ENCODE measurements at regions not wholly inside any gene's neighbourhood (a gene's known extent, or its start where the extent isn't known, plus 50 kb on each side); places are given as distances from the start of the nearest gene placed in this dataset.
A peak's percentile ranks its signal among the peaks of the same experiment; 100 is the strongest.

DNA sequence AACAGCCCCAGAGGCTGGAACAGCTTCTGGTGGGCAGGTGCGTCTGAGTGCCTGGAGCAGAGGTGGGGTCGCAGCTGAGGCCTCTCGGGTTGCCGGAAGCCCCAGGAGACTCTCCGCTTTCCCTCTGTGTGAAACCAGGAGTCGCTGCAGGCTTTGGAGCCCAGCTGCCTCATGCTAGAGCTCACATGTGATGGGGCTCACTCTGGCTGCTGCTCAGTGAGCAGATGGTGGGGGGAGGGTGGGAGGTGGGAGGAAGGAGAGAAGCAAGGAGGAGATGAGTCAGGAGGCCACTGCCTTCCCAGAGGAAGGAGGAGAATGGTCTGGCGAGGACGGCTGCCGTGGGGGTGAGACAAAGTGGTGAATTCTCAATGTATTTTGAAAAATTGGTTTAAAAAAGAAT, 290.1 kb upstream of the CHRNA7 start:
- no peaks in the 10 kb centered on the region for H3K27me3 ChIP-seq (ENCODE audit: control insufficient read depth, insufficient read depth, low read length)
- FAIRE-seq, result no peak
- H3K36me3 ChIP-seq (ENCODE audit: control insufficient read depth, insufficient read depth, low read length), result no peaks in the 10 kb centered on the region
- TF ChIP-seq, protein P1, sequence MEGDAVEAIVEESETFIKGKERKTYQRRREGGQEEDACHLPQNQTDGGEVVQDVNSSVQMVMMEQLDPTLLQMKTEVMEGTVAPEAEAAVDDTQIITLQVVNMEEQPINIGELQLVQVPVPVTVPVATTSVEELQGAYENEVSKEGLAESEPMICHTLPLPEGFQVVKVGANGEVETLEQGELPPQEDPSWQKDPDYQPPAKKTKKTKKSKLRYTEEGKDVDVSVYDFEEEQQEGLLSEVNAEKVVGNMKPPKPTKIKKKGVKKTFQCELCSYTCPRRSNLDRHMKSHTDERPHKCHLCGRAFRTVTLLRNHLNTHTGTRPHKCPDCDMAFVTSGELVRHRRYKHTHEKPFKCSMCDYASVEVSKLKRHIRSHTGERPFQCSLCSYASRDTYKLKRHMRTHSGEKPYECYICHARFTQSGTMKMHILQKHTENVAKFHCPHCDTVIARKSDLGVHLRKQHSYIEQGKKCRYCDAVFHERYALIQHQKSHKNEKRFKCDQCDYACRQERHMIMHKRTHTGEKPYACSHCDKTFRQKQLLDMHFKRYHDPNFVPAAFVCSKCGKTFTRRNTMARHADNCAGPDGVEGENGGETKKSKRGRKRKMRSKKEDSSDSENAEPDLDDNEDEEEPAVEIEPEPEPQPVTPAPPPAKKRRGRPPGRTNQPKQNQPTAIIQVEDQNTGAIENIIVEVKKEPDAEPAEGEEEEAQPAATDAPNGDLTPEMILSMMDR (IDR thresholded peaks at IDR 0.05; ENCODE audit: insufficient read depth, low read length, severe bottlenecking), result no peak
- DNase-seq (ENCODE audit: low read depth), result no peak
- no peak overlapping the region for H3K4me3 ChIP-seq (ENCODE audit: low read depth, low read length)

DNA sequence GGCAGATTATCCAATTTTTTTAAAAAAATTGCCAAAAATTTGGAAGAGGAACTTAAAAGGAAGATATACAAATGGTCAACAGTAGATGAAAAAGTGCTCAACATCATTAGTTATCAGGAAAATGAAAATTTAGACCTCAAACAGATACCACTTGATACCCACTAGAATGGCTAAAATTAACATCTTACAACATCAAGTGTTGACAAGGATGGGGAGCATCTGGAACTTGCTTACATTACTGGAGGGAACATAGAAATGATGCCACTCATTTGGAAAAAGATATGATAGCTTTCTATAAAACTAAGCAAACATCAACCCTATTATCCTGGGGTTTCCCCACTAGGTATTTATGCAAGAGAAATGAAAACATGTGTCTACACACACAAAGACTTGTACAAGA, 284.5 kb upstream of the CHRNA7 start:
- DNase-seq (ENCODE audit: low read depth) (no peak), FAIRE-seq (no peak)
- TF ChIP-seq, protein P1 (IDR thresholded peaks at IDR 0.05; ENCODE audit: insufficient read depth, low read length, severe bottlenecking), result no peak
- Histone ChIP-seq H3K27me3 (ENCODE audit: control insufficient read depth, insufficient read depth, low read length) (no peaks in the 10 kb centered on the region), H3K4me3 (ENCODE audit: low read depth, low read length) (no peak overlapping the region), H3K36me3 (ENCODE audit: control insufficient read depth, insufficient read depth, low read length) (no peaks in the 10 kb centered on the region)

DNA sequence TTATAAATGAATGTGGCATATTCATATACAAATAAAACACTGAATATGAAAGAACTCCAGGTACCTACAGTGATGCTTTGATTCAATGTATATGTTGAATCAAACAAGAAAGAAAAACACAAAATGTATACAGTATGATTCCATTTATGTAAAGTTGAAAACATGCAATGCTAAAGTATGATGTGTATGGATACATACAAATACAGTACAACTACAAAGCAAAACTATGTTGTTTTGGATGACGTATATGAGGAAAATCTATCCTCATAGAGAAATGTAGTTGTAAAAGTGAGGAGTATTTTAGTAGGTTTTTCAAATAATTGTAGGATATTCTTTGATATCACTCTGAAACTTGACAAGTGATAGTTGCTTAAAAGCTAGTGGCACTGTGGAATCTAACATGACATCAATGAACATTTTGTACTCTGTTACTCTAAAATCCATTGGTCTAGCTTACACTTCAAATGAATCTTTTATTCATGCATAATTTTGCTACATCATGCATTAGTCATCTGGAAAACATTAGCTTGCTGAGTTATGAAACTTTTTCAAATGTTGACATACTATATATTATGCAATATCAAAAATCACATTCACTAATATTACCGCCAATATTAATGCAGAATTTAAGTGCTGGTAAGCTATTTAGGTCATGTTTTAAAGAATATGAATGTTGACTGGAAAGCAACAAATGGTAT, 278.1 kb upstream of the CHRNA7 start:
- Histone ChIP-seq H3K4me3 (ENCODE audit: low read depth, low read length) (no peak overlapping the region), H3K27me3 (ENCODE audit: control insufficient read depth, insufficient read depth, low read length) (no peaks in the 10 kb centered on the region), H3K36me3 (ENCODE audit: control insufficient read depth, insufficient read depth, low read length) (no peaks in the 10 kb centered on the region)
- FAIRE-seq, result no peak
- TF ChIP-seq, protein P1 (IDR thresholded peaks at IDR 0.05; ENCODE audit: insufficient read depth, low read length, severe bottlenecking), result no peak
- DNase-seq (ENCODE audit: low read depth), result peak; percentile 73

DNA sequence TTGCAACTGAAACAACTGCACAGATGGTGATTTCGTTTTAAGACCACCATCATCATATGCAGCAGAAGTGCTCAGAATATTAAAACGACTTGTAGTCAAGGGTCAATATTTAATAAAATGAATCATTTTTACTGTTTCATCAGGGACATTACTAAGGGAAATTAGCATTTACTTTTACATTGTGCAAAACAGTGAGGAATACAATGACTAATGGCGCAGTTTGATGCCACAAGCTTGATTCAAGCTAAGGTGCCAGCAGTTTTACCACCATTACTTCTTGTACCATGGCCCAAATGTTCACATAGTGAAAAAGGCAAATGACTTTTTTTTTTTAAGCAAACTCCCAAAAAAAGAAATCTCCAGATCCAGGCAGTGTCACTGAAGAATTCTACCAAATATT, 277.4 kb upstream of the CHRNA7 start:
- Histone ChIP-seq H3K36me3 (ENCODE audit: control insufficient read depth, insufficient read depth, low read length) (no peaks in the 10 kb centered on the region), H3K4me3 (ENCODE audit: low read depth, low read length) (no peak overlapping the region), H3K27me3 (ENCODE audit: control insufficient read depth, insufficient read depth, low read length) (no peaks in the 10 kb centered on the region)
- FAIRE-seq (no peak), DNase-seq (ENCODE audit: low read depth) (peak; percentile 2)
- TF ChIP-seq, protein P1 (IDR thresholded peaks at IDR 0.05; ENCODE audit: insufficient read depth, low read length, severe bottlenecking), result no peak

DNA sequence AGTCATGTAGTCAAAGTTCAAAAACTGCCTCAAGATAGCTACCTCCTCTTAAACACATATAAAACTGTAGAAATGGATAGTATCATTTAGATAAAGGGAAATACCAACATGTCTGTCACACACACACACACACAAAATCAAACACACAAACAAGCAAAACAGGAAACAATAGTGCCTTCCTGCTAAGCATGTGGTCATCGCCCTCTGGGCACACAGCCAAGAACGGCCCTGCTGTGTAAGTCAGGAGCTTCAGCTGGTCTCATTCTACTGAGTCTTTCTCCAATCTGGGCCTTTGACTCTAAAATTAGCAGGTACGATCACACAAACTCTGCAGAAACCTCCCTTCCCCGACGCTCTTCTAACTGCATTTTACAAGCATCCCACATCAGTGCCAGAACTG, 272.2 kb upstream of the CHRNA7 start:
- Histone ChIP-seq H3K4me3 (ENCODE audit: low read depth, low read length) (no peak overlapping the region), H3K36me3 (ENCODE audit: control insufficient read depth, insufficient read depth, low read length) (no peaks in the 10 kb centered on the region), H3K27me3 (ENCODE audit: control insufficient read depth, insufficient read depth, low read length) (no peaks in the 10 kb centered on the region)
- DNase-seq (ENCODE audit: low read depth) (peak; percentile 37), FAIRE-seq (peak; percentile 13)
- TF ChIP-seq, protein P1 (IDR thresholded peaks at IDR 0.05; ENCODE audit: insufficient read depth, low read length, severe bottlenecking), result no peak

DNA sequence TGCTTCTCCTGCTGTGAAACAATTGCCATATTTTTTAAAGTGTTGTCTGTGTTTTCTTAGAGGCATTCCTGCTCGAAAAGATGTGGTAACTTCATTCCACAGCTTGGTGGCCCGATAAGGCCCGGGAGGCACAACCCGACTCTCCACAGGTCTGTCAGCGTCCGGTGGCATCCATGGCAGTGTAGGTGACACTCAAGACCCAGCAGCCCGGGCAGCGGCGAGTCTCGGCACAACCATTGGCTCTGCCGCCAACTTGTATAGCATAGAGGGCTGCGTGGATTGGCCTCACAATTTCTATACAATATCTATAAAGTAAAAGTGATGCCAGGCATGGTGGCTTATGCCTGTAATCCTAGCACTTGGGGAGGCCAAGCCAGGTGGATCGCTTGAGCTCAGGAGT, 262.3 kb upstream of the CHRNA7 start:
- no peak for FAIRE-seq

More for the DNA sequence above, 262.3 kb upstream of the CHRNA7 start:
- Histone ChIP-seq H3K4me3 (ENCODE audit: low read depth, low read length) (no peak overlapping the region), H3K36me3 (ENCODE audit: control insufficient read depth, insufficient read depth, low read length) (no peaks in the 10 kb centered on the region), H3K27me3 (ENCODE audit: control insufficient read depth, insufficient read depth, low read length) (no peaks in the 10 kb centered on the region)
- no peak for DNase-seq (ENCODE audit: low read depth)
- TF ChIP-seq, protein P1 (IDR thresholded peaks at IDR 0.05; ENCODE audit: insufficient read depth, low read length, severe bottlenecking), result no peak
